SJSA1 (cell line): ENCODE measurements at regions not wholly inside any gene's neighbourhood (a gene's known extent, or its start where the extent isn't known, plus 50 kb on each side); places are given as distances from the start of the nearest gene placed in this dataset.

Experiments
- DNase-seq, 2 experiments: peaks; one replicate each; pipeline ENCODE4 v3.0.0-alpha.2; 2015 to 2020; ENCODE audit warnings: low spot score in 2 of 2, low read depth in 1 of 2
- H3K27ac ChIP-seq: fragments of 250-450 bp; sonication (Bioruptor Pico); 2 replicates; pipeline ENCODE4 v1.5.1; 2020; ENCODE audit warnings: mild to moderate bottlenecking, moderate library complexity
- H3K27me3 ChIP-seq: fragments of 250-450 bp; sonication (Bioruptor Pico); replicated peaks from 2 replicates; pipeline ENCODE4 v1.5.1; 2020; ENCODE audit warnings: mild to moderate bottlenecking, moderate library complexity
- H3K36me3 ChIP-seq: fragments of 250-450 bp; sonication (Bioruptor Pico); 2 replicates; pipeline ENCODE4 v1.5.1; 2020; ENCODE audit warnings: mild to moderate bottlenecking
- H3K4me1 ChIP-seq: fragments of 250-450 bp; sonication (Bioruptor Pico); replicated peaks from 2 replicates; pipeline ENCODE4 v1.6.1; 2021; ENCODE audit warnings: mild to moderate bottlenecking
- H3K4me3 ChIP-seq: fragments of 250-450 bp; sonication (Bioruptor Pico); 2 replicates; pipeline ENCODE4 v1.5.1; 2020; ENCODE audit warnings: mild to moderate bottlenecking
- H3K9me3 ChIP-seq: fragments of 250-450 bp; sonication (Bioruptor Pico); replicated peaks from 2 replicates; pipeline ENCODE4 v1.5.1; 2020; ENCODE audit warnings: mild to moderate bottlenecking

DNA sequence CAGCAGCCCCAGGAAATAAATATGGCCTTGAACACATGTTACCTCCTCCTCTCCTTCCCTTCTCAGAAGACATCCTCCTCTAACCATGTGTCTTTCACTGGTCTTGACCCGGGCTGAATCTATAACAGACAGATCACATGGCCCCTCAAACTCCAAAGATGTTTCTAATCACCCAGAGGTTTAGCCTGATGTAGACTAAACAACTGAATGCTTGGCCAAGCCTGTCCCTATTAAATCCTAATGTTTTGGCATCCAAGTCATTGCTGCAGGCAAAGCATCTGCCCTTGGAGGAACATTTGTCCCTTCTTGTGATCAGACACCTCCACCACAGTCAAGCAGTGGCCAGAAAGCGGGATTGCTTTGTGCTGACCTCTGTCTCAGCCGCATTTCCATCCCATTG is 65.5 kb downstream of the ANKRD60 start:
- Histone ChIP-seq H3K27me3 (no peaks in the 10 kb centered on the region), H3K36me3 (no peaks in the 10 kb centered on the region), H3K4me1 (peaks cover 23% of the 10 kb centered on the region), H3K4me3 (no peak overlapping the region), H3K27ac (no peak overlapping the region), H3K9me3 (no peaks in the 10 kb centered on the region)
- DNase-seq, result no peak

DNA sequence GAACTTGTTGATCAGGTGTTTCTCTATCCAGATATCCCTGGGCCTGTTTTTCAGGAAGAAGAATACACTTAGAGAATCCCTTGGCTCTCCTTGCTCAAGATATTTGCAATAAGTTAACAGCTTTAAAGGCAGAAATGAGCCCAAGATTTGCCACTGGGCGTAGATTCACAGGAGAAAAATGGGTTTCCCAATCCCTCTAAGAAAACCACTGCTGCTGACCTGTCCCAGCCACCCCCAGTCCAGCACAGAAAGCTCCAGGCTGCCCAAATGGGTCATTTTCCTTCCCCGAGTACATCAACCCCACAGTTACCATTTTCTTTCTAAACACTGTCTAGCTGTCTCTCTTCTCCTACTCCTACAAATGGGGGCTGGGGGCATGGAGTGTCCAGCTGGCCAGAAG is 67.3 kb downstream of the ANKRD60 start:
- Histone ChIP-seq H3K36me3 (no peaks in the 10 kb centered on the region), H3K9me3 (no peaks in the 10 kb centered on the region), H3K4me3 (no peak overlapping the region), H3K27ac (peak overlapping the region; percentile 86), H3K4me1 (peaks cover 23% of the 10 kb centered on the region), H3K27me3 (no peaks in the 10 kb centered on the region)
- no peak for DNase-seq

DNA sequence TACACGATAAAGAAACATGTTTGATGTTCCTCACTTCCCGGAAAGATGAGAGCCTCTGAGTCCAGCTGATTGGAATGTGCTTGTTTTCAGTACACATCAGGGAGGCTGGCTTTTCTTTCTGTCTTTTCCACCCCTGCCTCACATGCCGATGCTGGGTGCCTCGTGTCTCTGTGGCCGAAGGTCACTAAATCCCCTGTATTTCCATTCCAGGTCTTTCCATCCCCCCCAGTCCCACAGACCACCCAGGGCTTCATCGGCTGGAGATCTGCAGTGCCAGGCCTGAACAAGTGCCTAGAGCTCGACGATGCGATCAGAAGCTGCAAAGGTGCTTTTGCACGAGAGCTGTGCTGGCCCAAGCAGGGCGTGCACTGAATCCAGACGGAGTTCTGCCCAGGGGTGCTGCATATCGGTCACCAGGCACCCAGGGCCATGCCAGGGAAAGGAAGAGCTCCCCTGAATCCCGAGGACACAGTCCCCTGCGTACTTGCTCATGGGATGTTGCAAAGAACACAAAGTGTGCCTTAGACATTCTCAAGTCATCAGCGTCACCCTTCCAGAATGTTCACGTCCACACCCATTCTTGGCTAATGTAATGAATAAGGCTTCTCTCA is 67.9 kb downstream of the ANKRD60 start:
- no peak overlapping the region for H3K4me3 ChIP-seq
- no peaks in the 10 kb centered on the region for H3K36me3 ChIP-seq
- H3K9me3 ChIP-seq, result no peaks in the 10 kb centered on the region
- peak overlapping the region; percentile 86 for H3K27ac ChIP-seq
- DNase-seq, result peak; percentile 62 to 72
- H3K27me3 ChIP-seq, result no peaks in the 10 kb centered on the region
- H3K4me1 ChIP-seq, result peaks cover 23% of the 10 kb centered on the region

DNA sequence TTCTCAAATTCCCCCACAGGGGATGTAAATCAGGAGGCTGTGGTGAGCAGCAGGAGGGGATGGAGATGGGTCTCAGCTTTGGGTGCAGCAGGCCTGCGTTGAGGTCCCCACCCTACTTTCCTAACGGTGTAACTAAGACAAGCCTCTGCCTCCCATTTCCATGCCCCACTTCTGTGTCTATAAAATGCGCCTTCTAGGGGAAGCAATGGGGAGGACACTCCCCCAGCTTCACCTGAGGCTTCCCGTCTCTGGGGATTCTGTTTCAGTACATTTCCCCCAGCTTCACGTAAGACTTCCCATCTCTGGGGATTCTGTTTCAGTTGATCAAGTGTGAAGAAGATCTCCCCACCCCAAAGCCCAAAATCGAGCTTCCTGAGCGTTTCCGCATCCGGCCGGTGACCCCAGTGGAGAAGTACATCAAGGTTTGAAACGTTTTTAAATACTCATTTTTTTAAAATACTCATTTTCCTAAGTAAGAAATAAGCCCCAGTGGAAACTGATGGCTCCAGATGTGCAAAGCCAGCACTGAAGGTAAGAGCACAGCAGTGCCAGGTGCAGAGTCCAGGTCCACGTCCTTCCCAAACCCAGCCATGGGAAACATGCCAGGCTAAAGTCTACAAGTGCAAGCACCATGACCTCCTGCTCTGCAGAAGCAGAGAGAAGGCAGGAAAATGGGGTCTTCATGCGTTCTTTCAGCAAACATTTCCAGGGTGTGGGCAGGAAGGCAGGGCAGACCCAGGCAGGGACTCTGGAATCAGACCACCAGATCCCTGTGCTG is 73.1 kb downstream of the ANKRD60 start:
- Histone ChIP-seq H3K36me3 (no peaks in the 10 kb centered on the region), H3K4me1 (peaks cover 8% of the 10 kb centered on the region), H3K27ac (no peak overlapping the region), H3K9me3 (no peaks in the 10 kb centered on the region), H3K27me3 (no peaks in the 10 kb centered on the region), H3K4me3 (no peak overlapping the region)
- no peak for DNase-seq

DNA sequence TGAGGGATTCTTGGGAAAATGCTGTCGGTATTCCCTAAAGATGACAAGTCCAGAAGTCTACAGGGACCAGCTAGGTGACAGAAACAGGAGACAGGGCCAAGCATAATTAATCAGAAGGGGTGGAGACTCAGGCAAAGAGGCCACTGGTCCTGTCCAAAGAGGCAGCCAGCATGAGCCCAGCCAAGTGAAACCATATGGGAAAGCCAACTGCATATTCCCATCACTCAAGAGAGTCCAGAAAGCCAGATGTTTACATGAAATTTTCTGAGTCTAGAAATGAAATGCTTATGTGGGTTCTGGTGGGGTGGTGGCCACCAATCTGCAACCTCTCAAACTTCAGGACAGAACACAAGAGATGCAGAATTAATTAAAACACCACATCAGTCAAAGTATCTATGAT is 74.3 kb downstream of the ANKRD60 start:
- Histone ChIP-seq H3K27me3 (no peaks in the 10 kb centered on the region), H3K27ac (no peak overlapping the region), H3K36me3 (no peaks in the 10 kb centered on the region), H3K4me3 (no peak overlapping the region), H3K4me1 (no peaks in the 10 kb centered on the region), H3K9me3 (no peaks in the 10 kb centered on the region)
- DNase-seq, result no peak

DNA sequence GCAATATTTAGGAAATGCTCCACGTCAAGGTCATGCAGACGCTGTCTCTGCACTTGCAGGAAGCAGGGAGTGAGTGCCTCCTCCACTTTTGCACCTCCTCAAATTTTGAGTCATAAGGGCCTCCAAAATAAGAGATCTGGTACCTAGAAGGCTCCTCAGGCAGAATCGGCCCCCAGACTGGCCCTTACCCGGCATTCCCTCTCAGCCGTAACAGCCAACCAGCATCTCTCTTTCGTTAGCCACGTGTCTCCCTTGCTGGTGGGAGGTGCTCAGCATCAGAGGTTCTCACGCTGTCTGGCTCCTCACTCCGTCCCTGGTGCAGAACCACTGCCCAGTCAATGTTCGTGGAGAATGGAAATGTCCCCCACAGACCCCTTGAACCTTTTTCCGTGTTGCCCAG is 75.3 kb downstream of the ANKRD60 start:
- H3K27ac ChIP-seq, result no peak overlapping the region
- H3K9me3 ChIP-seq, result no peaks in the 10 kb centered on the region
- no peak overlapping the region for H3K4me3 ChIP-seq
- H3K36me3 ChIP-seq, result no peaks in the 10 kb centered on the region
- no peaks in the 10 kb centered on the region for H3K4me1 ChIP-seq
- no peak for DNase-seq
- H3K27me3 ChIP-seq, result no peaks in the 10 kb centered on the region

DNA sequence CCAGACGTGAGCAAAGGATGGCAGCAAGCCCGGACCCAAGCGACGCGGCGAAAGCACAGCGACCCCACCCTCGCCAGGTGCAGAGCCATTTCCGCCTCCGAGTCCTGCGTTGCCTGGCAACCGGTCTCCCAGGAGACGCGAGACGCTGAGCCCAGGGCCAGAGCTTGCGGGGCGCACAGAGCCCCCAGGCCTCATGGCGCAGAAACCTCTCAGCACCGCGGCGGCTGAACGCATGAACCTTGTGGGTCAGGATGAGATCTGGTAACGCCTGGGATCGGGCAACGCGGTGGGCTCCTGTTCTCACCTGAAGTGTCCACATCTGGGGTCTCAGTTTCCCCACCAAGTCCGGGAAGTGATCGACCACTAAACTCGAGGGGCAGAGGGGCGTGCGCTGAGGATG is 77.7 kb downstream of the ANKRD60 start:
- no peaks in the 10 kb centered on the region for H3K27me3 ChIP-seq
- no peaks in the 10 kb centered on the region for H3K4me1 ChIP-seq
- H3K4me3 ChIP-seq, result no peak overlapping the region
- H3K27ac ChIP-seq, result no peak overlapping the region
- H3K9me3 ChIP-seq, result no peaks in the 10 kb centered on the region
- H3K36me3 ChIP-seq, result no peaks in the 10 kb centered on the region
- no peak for DNase-seq

DNA sequence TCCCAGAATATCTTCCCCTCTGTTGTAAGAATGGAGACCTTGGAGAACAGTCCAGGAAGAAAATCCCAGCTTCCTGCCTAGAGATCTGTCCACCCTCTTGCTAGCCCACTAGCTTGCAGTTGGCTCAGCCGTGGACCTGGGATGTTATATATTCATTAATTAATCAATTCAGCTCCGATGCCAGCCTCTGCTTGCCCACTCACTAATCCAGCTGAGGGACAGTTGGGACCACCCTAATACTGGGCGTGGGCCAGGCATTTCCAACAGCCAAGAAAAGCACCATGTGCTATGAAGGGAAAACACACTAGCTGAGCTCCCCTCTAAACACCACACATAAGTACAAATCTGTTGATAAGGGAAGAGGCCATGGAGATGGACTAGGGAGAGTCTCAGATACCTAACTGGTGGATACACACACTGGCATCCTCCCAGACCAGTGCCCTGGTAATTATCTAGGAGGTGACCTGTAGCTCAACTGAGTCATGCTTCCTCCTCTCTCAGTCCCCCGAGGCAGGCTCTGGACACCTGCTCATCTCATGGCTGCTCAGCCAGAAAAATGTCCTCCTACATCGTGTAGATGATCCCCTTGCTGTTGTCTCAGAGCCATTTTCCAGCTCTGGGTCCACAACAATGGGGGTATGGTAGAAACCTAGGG is 78.9 kb downstream of the ANKRD60 start:
- H3K4me3 ChIP-seq, result no peak overlapping the region
- H3K9me3 ChIP-seq, result no peaks in the 10 kb centered on the region
- no peak overlapping the region for H3K27ac ChIP-seq
- H3K27me3 ChIP-seq, result no peaks in the 10 kb centered on the region
- DNase-seq, result no peak
- no peaks in the 10 kb centered on the region for H3K4me1 ChIP-seq
- no peaks in the 10 kb centered on the region for H3K36me3 ChIP-seq

DNA sequence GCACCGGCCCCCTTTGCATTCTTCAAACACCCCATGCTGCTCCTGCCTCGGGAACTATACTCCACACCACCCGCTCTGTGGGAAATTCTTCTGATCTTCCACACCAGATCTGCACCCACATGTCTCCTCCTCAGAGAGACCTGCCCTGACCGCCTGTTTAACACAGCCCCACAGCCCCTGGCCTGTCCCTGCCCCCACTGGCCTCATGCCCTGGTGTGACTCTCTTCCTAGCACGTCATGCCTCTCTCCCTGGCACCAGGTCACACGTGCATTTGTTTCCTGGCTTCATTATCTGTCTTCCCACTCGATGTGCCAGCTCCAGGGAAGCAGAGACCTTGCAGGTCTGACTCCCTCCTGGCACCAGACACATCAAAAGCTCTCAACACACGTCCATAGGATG is 79.6 kb downstream of the ANKRD60 start:
- Histone ChIP-seq H3K27me3 (no peaks in the 10 kb centered on the region), H3K36me3 (no peaks in the 10 kb centered on the region), H3K27ac (no peak overlapping the region), H3K4me1 (no peaks in the 10 kb centered on the region), H3K4me3 (no peak overlapping the region), H3K9me3 (no peaks in the 10 kb centered on the region)
- DNase-seq, result no peak

DNA sequence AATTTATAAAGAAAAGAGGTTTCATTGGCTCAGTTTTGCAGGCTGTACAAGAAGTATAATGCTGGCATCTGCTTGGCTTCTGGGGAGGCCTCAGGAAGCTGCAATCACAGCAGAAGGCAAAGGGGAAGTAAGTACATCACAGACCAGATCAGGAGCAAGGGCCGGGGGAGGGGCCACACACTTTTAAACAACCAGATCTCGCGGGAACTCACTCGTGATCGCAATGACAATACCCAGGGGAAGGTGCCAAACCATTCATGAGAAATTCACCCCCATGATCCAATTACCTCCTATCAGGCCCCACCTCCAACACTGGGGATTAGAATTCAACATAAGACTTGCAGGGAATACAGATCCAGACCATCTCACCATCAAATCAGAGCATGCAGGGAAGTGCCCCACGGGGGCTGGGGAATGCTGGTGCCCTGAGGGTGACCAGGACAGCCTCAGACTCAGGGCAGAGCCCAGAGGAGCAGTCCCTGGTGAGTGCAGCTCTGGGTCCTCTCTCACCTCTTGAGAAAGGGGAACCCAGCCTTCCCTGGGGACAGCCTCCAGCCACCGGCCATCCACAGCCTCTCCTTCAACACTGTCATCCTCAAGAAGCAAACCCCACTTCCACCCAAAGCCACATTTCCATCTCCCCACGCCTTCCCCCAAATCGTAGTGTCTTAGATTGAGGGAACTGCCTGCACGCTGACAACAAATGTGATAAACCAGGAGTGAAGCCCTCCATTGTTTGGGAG is 80.7 kb downstream of the ANKRD60 start:
- H3K4me1 ChIP-seq, result no peaks in the 10 kb centered on the region
- no peak for DNase-seq

DNA sequence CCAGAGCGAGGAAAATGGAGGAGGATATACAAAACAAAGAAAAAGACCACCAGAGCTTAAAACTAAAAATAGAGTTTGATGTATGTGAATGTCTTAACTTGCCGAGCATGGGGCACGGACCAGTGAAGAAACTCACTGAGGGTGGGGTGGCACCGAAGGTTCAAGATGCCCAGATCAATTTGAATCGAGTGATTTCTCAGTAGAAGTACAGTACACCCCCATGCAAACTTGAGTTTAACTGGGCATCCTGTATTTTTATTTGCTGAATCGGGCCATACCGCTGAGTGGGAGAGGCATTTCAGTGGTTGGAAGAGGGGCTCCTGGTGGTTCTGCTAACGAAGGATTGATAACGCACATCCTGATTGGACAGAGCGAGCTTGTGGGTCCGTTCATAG is 81.7 kb downstream of the ANKRD60 start:
- Histone ChIP-seq H3K27me3 (no peaks in the 10 kb centered on the region), H3K36me3 (no peaks in the 10 kb centered on the region), H3K4me3 (no peak overlapping the region), H3K27ac (no peak overlapping the region), H3K9me3 (no peaks in the 10 kb centered on the region), H3K4me1 (no peaks in the 10 kb centered on the region)
- DNase-seq, result no peak

More for the DNA sequence above, 80.7 kb downstream of the ANKRD60 start:
- H3K9me3 ChIP-seq, result no peaks in the 10 kb centered on the region
- no peaks in the 10 kb centered on the region for H3K27me3 ChIP-seq
- H3K27ac ChIP-seq, result no peak overlapping the region
- no peak overlapping the region for H3K4me3 ChIP-seq
- no peaks in the 10 kb centered on the region for H3K36me3 ChIP-seq

DNA sequence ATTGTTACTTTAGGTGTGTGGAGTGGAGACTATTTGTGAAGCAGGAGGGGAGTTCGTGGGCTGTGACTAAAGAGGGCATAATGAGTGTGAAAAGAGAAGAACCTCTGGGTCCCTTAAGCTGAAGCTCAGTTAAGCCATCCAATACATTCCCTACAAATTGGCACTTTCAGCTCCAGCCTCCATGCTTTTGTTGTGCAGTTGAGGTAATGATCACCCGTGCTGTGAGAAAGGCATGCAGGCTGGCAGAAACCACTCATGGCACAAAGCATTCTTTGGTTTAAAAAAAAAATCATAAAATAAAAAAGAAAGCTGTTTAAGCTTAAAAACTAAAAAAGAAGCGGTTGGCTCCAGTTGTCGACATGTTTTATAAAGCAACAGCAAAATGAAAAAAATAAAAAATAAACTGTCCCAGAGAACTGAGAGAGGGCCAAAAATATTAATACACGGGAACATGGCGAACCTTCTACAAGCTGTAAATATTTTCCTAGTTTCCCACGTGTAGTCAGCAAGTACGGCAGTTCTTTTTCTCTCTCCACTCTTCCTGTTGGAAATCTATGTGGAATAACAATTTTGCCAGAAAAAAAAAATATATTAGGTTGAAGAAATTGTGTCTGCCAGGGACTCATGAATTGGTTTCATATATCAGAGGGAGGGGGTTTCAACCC is 82.2 kb downstream of the ANKRD60 start:
- H3K9me3 ChIP-seq, result no peaks in the 10 kb centered on the region
- DNase-seq, result no peak
- no peaks in the 10 kb centered on the region for H3K4me1 ChIP-seq
- no peaks in the 10 kb centered on the region for H3K36me3 ChIP-seq
- H3K27me3 ChIP-seq, result no peaks in the 10 kb centered on the region
- no peak overlapping the region for H3K27ac ChIP-seq
- H3K4me3 ChIP-seq, result no peak overlapping the region

DNA sequence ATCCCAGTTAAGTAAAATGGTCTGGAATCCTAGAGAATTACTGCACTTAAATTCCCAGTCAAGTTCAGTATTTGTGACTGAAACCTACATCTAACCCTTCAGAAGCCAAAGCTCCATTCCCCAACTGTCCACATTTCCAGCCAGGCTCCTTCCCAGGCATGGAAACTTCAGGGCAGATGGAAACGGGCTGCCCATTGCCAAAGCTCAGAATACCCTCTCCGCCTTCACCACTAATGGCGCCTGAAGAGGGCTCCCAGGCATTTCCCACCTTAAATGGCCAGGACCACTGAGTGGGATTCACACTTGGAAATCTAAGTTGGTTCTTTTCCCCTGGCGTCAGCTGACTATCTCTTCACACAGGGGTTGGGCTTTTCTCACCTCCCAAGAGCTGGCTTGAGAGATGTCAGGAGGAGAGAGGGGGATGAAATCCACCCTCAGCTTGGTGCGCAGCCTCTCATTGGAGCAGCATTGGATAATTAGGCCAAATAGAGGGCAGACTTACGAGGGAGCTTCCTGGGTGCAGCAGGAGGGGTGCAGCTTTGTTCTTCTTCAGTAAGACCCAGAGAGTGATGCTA is 82.9 kb downstream of the ANKRD60 start:
- H3K4me3 ChIP-seq, result no peak overlapping the region
- H3K4me1 ChIP-seq, result no peaks in the 10 kb centered on the region
- no peaks in the 10 kb centered on the region for H3K36me3 ChIP-seq
- DNase-seq, result no peak
- H3K27me3 ChIP-seq, result no peaks in the 10 kb centered on the region
- no peak overlapping the region for H3K27ac ChIP-seq
- H3K9me3 ChIP-seq, result no peaks in the 10 kb centered on the region
